GM21390 (cell line): ENCODE measurements at regions not wholly inside any gene's neighbourhood (a gene's known extent, or its start where the extent isn't known, plus 50 kb on each side); places are given as distances from the start of the nearest gene placed in this dataset.
"Not testable (repeated sequence)": the region's sequence is repeated elsewhere in the genome, so short reads cannot be mapped to it uniquely, and the experiment has no call there.

ENCODE experiments used
- ATAC-seq: cut with Tn5 transposase; IDR thresholded peaks from one replicate; pipeline ENCODE4 v1.9.1; 2021; ENCODE audit not compliant: unreplicated experiment

- no peak for ATAC-seq
Observed at GRCh38 chr2:153622285-153622684, 143.7 kb upstream of the RPRM start.

- no peak for ATAC-seq
Observed at GRCh38 chr2:153623020-153623419, 144.5 kb upstream of the RPRM start.

GRCh38 chr2:153626676-153627075 lies 148.1 kb upstream of the RPRM start:
- no peak for ATAC-seq

GRCh38 chr2:153635494-153635893 lies 156.9 kb upstream of the RPRM start:
- no peak for ATAC-seq

GRCh38 chr2:153641046-153641445 lies 162.5 kb upstream of the RPRM start:
- ATAC-seq: no peak

GRCh38 chr2:153644955-153645354 lies 166.4 kb upstream of the RPRM start:
- no peak for ATAC-seq

GRCh38 chr2:153645599-153645998 lies 167.0 kb upstream of the RPRM start:
- no peak for ATAC-seq

- ATAC-seq: no peak
Observed at GRCh38 chr2:153657651-153658050, 179.1 kb upstream of the RPRM start.

- no peak for ATAC-seq
Observed at GRCh38 chr2:153661801-153662200, 183.2 kb upstream of the RPRM start.

- no peak for ATAC-seq
Observed at GRCh38 chr2:153663371-153663770, 184.8 kb upstream of the RPRM start.

GRCh38 chr2:153664009-153664408 lies 185.4 kb upstream of the RPRM start:
- ATAC-seq: not testable (repeated sequence)

GRCh38 chr2:153667475-153667874 lies 188.9 kb upstream of the RPRM start:
- no peak for ATAC-seq

GRCh38 chr2:153668923-153669322 lies 190.4 kb upstream of the RPRM start:
- ATAC-seq: no peak

- ATAC-seq: no peak
Observed at GRCh38 chr2:153710128-153710527, 161.6 kb upstream of the GALNT13 start.

- no peak for ATAC-seq
Observed at GRCh38 chr2:153715218-153715850, 156.4 kb upstream of the GALNT13 start.

- no peak for ATAC-seq
Observed at GRCh38 chr2:153717060-153717459, 154.7 kb upstream of the GALNT13 start.

GRCh38 chr2:153739394-153739793 lies 132.3 kb upstream of the GALNT13 start:
- ATAC-seq: no peak

- ATAC-seq: no peak
Observed at GRCh38 chr2:153761936-153762335, 109.8 kb upstream of the GALNT13 start.

- ATAC-seq: no peak
Observed at GRCh38 chr2:153766415-153766814, 105.3 kb upstream of the GALNT13 start.

- ATAC-seq: no peak
Observed at GRCh38 chr2:153770359-153770991, 101.2 kb upstream of the GALNT13 start.

GRCh38 chr2:153780241-153780640 lies 91.5 kb upstream of the GALNT13 start:
- ATAC-seq: no peak

- no peak for ATAC-seq
Observed at GRCh38 chr2:153786016-153786415, 85.7 kb upstream of the GALNT13 start.

GRCh38 chr2:153787612-153788011 lies 84.1 kb upstream of the GALNT13 start:
- no peak for ATAC-seq
